Right lobe of liver (tissue), 4 donors: ENCODE measurements at regions not wholly inside any gene's neighbourhood (a gene's known extent, or its start where the extent isn't known, plus 50 kb on each side); places are given as distances from the start of the nearest gene placed in this dataset.

Experiments used
- POLR2A ChIP-seq: fragments of 450-650 bp; IDR thresholded peaks from one replicate; pipeline ENCODE4 v1.6.1; 2017; ENCODE audit warnings: antibody characterized with exemption, mild to moderate bottlenecking
- TF ChIP-seq, protein P1 (sequence below), 4 donors: fragments of 200-600 bp in 3 of 4; fragments of 450-650 bp in 1 of 4; IDR thresholded peaks; one replicate each; pipeline versions ENCODE4 v1.5.1 to v1.8.0; 2016 to 2022; ENCODE audit warnings: antibody characterized with exemption in 4 of 4, mild to moderate bottlenecking in 2 of 4
- donor health status: DM: no; HTN: no; CAD: no.
- donor health status: DM: no; HTN: no; CAD: no.
- donor health status: DM: no; HTN: yes; CAD: no.

DNA sequence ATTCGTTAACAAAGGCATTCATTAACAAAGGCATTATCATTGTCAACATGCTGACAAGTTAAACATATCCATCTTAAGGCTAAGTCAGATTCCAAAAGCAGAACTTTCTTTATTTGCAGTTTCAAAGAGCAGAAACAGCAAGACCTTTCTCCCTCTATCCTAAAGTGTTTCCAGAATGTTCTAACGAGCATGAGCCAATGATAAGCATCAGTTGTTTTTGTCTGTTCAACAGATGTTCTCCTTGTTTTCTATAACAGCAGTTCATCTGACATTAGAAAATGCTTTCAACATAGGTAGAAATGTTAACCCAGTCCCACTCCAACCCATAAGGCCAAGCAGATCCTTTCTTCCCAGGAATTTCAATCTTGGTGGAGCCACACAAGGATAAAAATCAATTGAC is 77.6 kb upstream of the POMGNT2 start:
- no peak for TF ChIP-seq POLR2A
- TF ChIP-seq, protein P1, sequence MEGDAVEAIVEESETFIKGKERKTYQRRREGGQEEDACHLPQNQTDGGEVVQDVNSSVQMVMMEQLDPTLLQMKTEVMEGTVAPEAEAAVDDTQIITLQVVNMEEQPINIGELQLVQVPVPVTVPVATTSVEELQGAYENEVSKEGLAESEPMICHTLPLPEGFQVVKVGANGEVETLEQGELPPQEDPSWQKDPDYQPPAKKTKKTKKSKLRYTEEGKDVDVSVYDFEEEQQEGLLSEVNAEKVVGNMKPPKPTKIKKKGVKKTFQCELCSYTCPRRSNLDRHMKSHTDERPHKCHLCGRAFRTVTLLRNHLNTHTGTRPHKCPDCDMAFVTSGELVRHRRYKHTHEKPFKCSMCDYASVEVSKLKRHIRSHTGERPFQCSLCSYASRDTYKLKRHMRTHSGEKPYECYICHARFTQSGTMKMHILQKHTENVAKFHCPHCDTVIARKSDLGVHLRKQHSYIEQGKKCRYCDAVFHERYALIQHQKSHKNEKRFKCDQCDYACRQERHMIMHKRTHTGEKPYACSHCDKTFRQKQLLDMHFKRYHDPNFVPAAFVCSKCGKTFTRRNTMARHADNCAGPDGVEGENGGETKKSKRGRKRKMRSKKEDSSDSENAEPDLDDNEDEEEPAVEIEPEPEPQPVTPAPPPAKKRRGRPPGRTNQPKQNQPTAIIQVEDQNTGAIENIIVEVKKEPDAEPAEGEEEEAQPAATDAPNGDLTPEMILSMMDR (IDR thresholded peaks at IDR 0.05), result no peak
